SJSA1 (cell line): ENCODE measurements at regions not wholly inside any gene's neighbourhood (a gene's known extent, or its start where the extent isn't known, plus 50 kb on each side); places are given as distances from the start of the nearest gene placed in this dataset.

Experiments used
- DNase-seq, 2 experiments: peaks; one replicate each; pipeline ENCODE4 v3.0.0-alpha.2; 2015 to 2020; ENCODE audit warnings: low spot score in 2 of 2, low read depth in 1 of 2
- H3K27ac ChIP-seq: fragments of 250-450 bp; sonication (Bioruptor Pico); 2 replicates; pipeline ENCODE4 v1.5.1; 2020; ENCODE audit warnings: mild to moderate bottlenecking, moderate library complexity
- H3K27me3 ChIP-seq: fragments of 250-450 bp; sonication (Bioruptor Pico); replicated peaks from 2 replicates; pipeline ENCODE4 v1.5.1; 2020; ENCODE audit warnings: mild to moderate bottlenecking, moderate library complexity
- H3K36me3 ChIP-seq: fragments of 250-450 bp; sonication (Bioruptor Pico); 2 replicates; pipeline ENCODE4 v1.5.1; 2020; ENCODE audit warnings: mild to moderate bottlenecking
- H3K4me1 ChIP-seq: fragments of 250-450 bp; sonication (Bioruptor Pico); replicated peaks from 2 replicates; pipeline ENCODE4 v1.6.1; 2021; ENCODE audit warnings: mild to moderate bottlenecking
- H3K4me3 ChIP-seq: fragments of 250-450 bp; sonication (Bioruptor Pico); 2 replicates; pipeline ENCODE4 v1.5.1; 2020; ENCODE audit warnings: mild to moderate bottlenecking
- H3K9me3 ChIP-seq: fragments of 250-450 bp; sonication (Bioruptor Pico); replicated peaks from 2 replicates; pipeline ENCODE4 v1.5.1; 2020; ENCODE audit warnings: mild to moderate bottlenecking

DNA sequence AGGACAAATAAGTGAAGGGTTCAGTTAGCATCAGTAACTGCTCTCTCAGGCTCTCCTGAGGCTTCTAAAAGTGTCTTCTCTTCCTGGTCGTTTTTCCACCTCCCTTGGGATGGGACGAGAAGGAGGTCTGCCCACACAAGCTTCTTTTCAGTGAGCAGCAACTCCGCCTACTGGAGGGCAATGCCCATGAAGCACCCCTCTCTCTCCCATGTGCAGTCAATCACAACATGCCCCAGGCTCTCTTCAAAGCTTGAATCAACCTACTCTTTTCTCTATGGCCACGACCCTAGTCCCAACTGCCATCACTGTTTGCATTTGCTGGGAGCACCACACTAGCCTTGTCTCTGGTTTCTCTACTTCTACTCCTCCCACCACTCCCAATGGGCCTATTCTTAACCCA is 135.6 kb downstream of the RPS24 start:
- no peaks in the 10 kb centered on the region for H3K9me3 ChIP-seq
- H3K36me3 ChIP-seq = no peaks in the 10 kb centered on the region
- no peak overlapping the region for H3K27ac ChIP-seq
- no peak for DNase-seq
- H3K4me1 ChIP-seq = peaks cover 13% of the 10 kb centered on the region
- H3K4me3 ChIP-seq = no peak overlapping the region
- H3K27me3 ChIP-seq = no peaks in the 10 kb centered on the region

DNA sequence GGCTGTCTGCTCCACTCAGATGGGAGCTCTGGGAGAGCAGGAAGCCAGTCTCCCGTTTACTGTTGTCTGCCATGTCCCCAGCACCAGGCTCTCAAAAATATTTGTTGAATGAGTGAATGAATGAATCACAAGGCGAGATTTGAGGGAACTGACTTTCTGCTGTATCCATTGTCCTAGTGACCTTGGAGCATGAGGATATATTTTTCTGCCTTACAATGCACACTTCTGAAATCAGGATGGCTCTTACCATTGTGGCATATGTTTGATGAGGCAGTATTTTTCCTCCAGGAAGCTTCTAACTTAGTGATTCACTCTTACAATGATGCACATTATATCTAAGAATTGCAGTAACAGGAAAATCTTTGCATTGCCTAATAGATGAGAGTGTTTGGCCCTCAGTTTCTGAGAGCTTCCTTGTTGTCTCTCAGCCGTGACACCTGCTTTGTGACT is 136.4 kb downstream of the RPS24 start:
- H3K27ac ChIP-seq = no peak overlapping the region
- DNase-seq = peak in 1 of 2 experiments; percentile 25
- H3K27me3 ChIP-seq = no peaks in the 10 kb centered on the region
- H3K36me3 ChIP-seq = no peaks in the 10 kb centered on the region
- H3K4me1 ChIP-seq = peaks cover 13% of the 10 kb centered on the region
- no peaks in the 10 kb centered on the region for H3K9me3 ChIP-seq
- H3K4me3 ChIP-seq = no peak overlapping the region

DNA sequence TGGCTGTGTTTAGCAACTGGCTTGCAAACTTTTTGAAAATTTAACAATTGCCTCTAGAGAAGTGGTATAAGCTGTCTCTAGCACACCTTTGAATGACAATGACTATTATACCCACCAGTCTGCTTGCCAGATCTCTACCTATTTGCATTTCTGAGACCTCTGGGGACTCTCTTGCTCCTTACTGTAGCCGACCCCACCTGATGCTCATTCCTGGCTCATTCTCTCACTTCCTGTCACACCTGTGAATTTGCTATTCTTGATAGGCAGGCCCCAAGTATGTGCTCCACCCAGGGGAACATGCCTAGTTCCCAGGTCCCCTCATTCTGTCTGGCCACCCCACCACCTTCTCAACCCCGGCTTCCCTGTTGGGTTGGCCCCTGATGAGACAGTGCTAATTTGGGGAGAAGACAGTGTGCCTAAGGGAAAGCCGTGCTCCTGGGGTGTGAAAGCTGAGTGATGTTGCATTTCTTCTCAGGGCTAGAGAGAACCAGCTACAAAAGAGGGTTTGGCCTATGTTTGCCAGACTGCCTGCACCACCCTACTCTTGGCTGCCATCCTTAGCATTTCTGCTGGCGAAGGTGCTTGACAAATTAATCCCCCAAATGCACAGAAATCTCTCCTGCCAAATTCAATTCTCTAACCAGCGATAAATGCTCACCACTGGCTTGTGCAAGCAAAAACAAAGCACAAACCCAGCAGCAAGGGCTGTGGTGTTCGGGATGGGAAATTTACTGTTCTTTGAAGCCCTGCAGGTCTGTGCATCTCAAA is 138.2 kb downstream of the RPS24 start:
- H3K36me3 ChIP-seq = no peaks in the 10 kb centered on the region
- H3K4me3 ChIP-seq = no peak overlapping the region
- H3K4me1 ChIP-seq = peaks cover 13% of the 10 kb centered on the region
- H3K27ac ChIP-seq = no peak overlapping the region
- no peaks in the 10 kb centered on the region for H3K27me3 ChIP-seq
- H3K9me3 ChIP-seq = no peaks in the 10 kb centered on the region
- DNase-seq = no peak

DNA sequence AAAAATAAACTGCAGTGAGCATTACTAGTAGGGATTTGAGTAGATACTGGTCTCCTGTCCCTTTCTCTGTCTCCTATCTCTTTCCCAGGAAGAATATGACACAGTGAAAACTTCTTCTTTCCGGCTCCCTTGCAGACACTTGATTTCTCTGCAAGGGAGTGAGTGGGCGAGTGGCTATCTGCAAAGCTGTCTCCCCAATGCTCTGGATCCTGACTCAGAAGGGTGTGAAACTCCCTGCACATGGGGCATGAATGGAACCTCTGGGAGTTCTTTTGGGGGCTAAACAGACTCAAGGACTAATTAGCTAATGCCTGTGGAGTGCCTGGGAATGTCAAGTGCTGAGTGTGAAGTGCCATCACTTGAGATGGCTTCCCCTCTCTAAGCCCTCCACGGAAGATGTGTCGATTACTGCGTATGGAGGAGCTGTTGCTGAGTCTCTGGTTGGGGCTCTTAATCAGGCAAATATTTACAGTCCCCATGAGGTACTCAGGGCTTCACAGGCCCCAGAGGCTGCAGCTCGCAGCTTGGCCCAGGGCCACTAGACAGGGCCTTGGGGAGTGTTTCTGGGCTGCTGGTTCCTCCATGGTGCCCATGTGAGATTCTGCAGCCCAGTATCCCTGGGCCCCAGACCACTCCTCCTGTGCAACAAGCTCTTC is 139.8 kb downstream of the RPS24 start:
- Histone ChIP-seq H3K27ac (no peak overlapping the region), H3K4me3 (no peak overlapping the region), H3K9me3 (no peaks in the 10 kb centered on the region), H3K4me1 (peaks cover 13% of the 10 kb centered on the region), H3K27me3 (no peaks in the 10 kb centered on the region), H3K36me3 (no peaks in the 10 kb centered on the region)
- DNase-seq = no peak

DNA sequence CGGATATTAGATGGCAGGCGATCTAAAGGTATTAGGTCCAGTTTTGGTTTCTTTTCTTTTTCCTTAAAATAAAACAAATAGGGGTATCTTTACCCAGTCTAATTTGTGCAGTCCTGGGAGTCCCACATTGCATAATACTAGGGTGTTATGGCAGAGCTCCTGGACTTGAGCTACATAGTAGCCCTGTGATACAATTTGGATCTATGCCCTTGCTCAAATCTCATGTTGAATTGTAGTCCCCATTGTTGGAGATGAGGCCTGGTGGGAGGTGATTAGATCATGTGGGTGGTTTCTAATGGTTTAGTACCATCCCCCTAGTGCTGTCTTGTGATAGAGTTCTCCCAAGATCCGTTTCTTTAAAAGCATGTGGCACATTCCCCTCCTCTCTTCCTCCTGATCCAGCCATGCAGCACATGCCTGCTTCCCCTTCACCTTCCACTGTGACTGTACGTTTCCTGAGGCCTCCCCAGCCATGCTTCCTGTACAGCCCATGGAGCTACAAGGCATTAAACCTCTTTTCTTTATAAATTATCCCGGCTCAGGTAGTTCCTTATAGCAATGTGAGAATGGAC is 141.9 kb downstream of the RPS24 start:
- no peak overlapping the region for H3K27ac ChIP-seq
- DNase-seq = no peak
- H3K27me3 ChIP-seq = no peaks in the 10 kb centered on the region
- H3K4me3 ChIP-seq = no peak overlapping the region
- H3K4me1 ChIP-seq = peaks cover 2% of the 10 kb centered on the region
- H3K9me3 ChIP-seq = no peaks in the 10 kb centered on the region
- H3K36me3 ChIP-seq = no peaks in the 10 kb centered on the region

DNA sequence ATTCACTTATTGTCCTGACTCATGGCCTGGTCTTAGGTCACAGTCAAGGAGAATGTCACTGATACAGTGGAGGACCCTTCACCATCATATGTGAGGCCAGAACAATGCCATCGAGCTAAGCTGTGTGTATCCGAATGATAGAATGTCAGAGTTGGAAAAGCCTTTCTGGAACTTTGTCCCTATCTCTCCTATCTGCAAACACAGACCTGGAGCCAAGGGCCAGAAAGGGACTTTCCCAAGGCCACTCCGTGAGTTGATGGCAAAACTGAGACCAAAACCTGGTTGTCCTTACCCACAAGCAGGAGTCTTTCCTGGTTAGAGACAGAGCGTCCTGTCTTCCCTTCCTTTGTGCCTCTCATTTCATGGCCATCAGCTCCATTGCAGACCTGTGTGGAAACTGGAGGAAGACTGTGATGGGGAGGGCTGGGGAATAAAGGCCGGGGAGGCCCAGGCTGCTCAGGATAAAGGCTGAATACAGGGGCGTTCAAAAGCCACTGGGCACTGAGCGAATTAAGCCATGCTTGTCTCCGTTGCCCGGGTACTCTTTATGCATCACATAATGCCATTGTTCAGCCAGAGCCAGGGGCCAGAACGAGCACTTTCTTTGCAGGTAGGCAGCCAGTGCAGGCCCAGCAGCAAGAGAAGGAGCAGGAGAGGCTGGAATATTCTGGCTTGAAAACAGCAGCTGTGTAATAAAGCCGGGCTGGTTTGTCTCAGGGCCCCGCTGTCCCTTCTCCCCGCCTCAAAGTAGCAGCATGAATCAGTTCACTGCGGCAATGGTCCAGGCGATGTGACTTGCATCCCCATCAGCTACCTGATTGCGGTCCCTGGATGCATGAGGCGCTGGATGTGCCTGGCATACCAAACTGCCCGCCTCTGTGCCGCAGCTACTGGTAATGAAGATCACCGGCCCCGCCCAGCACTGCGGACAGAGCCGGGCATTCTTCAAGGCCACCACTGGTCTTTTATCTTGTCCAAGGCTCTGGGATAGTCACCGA is 143.0 kb downstream of the RPS24 start:
- Histone ChIP-seq H3K4me1 (no peaks in the 10 kb centered on the region), H3K27ac (no peak overlapping the region), H3K36me3 (no peaks in the 10 kb centered on the region), H3K27me3 (no peaks in the 10 kb centered on the region), H3K4me3 (no peak overlapping the region), H3K9me3 (no peaks in the 10 kb centered on the region)
- no peak for DNase-seq

DNA sequence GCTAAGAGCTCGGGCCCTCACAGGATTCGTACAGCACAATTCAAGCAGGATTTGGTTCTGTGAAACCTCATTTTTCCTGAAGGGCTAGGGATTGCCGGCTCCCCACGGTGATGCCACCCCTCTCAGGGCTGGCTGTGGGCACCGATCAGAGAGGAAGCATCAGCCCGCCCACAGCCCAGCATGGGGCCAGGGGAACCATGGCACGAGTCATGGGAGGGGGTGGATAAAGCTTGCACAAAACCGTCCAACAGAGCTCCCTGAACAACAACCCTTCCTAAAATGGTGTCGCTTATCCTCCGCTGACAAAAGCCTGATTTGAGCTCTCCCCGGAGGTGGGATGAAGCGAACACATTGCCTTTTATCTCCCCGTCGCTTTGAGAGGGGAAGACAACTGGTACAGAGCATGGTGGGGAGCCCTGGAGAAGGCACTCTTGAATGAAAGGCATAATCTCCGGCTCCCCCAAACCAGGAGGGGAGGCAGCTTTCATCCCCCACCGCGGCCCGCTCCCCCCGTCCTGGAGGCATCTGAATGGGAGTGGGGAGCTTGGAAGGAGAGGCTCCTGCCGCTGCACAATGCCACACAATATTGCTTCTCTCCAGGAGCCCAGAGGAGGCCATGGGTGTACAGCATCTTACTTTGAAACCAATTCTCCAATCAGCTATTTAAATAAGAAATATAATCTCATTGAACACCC is 144.0 kb downstream of the RPS24 start:
- no peak for DNase-seq
- Histone ChIP-seq H3K36me3 (no peaks in the 10 kb centered on the region), H3K27me3 (no peaks in the 10 kb centered on the region), H3K4me1 (no peaks in the 10 kb centered on the region), H3K9me3 (no peaks in the 10 kb centered on the region), H3K4me3 (no peak overlapping the region), H3K27ac (no peak overlapping the region)

DNA sequence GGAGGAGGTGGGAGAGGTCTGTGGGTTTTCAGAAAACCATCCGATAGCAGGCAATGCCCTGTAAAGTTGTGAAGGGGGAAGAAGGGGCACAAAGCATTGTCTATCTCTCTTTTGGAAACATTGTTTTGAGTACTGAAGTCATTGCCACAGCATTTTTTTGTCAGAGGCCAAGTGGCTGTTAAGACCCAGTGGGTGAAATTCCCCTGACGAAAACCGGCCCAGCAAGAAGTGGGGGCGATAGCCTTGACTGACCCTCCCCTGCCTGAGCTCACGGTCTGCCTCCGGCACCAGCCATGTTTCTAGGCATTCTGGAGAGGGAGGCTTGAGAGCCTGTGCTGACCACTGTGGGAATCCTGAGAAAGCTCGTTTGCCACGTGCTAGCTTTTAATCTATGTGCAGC is 144.7 kb downstream of the RPS24 start:
- Histone ChIP-seq H3K36me3 (no peaks in the 10 kb centered on the region), H3K4me3 (no peak overlapping the region), H3K9me3 (no peaks in the 10 kb centered on the region), H3K27ac (no peak overlapping the region), H3K27me3 (no peaks in the 10 kb centered on the region), H3K4me1 (no peaks in the 10 kb centered on the region)
- DNase-seq = no peak

DNA sequence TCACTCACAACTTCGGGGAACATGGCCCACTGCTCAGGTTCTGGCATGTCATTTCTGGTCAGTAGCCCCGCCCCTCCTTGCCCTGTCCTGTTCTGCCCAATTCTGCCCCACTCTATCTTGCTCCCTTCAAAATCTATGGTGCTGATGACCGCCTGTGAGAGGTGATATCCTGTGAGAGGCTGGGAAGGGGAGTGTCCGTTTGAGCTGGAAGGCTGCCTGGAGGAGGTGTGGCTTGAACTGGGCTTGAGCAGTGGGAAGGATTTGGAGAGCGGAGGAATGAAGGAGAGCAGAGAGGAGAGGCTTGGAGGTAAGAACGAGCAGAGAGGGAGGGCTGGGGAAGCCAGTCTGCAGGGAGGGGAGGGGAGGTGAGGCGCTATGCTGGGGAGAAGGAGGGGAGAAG is 145.3 kb downstream of the RPS24 start:
- H3K4me1 ChIP-seq = no peaks in the 10 kb centered on the region
- H3K27ac ChIP-seq = no peak overlapping the region
- H3K36me3 ChIP-seq = no peaks in the 10 kb centered on the region
- no peaks in the 10 kb centered on the region for H3K27me3 ChIP-seq
- H3K9me3 ChIP-seq = no peaks in the 10 kb centered on the region
- no peak overlapping the region for H3K4me3 ChIP-seq
- no peak for DNase-seq

DNA sequence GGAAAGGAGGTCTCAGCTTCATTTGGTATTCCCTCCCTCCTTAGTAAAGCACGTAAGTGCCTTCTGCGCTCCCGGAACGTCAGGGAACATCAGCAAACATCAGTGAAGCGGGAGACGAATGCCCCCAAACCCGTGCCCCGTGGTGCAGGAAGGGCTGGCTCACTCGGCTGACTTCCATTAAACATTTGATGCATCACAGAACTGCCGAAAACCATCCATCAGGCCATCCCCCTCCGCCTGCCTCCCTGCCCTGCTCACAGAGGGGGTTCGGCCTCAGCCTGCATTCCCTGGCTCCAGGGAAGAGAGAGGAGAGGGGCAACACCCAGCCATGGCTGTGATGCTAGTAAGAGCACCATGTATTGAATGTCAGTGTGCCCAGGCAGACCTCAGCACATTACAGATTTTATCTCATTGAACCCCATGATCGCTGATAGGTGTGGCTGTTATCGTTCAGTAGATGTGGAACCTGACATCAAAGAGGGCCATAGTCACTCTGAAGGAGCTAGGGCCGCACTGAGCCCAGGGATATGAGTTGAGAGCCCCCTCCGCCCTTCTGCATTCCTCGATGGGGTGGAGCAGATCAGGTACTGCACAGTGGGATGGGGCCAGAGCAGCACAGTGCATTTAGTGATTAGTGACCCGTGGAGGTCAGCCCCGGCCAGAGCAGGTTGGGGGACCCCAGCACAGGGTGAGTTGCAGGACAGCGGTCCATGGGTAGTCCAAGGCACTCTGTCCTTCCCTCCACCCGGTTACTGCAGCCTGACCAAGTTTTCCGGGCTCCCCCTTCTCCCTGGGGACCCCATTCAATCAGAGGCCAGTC is 146.4 kb downstream of the RPS24 start:
- no peaks in the 10 kb centered on the region for H3K4me1 ChIP-seq
- no peaks in the 10 kb centered on the region for H3K27me3 ChIP-seq
- H3K9me3 ChIP-seq = no peaks in the 10 kb centered on the region
- no peak overlapping the region for H3K4me3 ChIP-seq
- no peak for DNase-seq
- no peaks in the 10 kb centered on the region for H3K36me3 ChIP-seq
- H3K27ac ChIP-seq = no peak overlapping the region

DNA sequence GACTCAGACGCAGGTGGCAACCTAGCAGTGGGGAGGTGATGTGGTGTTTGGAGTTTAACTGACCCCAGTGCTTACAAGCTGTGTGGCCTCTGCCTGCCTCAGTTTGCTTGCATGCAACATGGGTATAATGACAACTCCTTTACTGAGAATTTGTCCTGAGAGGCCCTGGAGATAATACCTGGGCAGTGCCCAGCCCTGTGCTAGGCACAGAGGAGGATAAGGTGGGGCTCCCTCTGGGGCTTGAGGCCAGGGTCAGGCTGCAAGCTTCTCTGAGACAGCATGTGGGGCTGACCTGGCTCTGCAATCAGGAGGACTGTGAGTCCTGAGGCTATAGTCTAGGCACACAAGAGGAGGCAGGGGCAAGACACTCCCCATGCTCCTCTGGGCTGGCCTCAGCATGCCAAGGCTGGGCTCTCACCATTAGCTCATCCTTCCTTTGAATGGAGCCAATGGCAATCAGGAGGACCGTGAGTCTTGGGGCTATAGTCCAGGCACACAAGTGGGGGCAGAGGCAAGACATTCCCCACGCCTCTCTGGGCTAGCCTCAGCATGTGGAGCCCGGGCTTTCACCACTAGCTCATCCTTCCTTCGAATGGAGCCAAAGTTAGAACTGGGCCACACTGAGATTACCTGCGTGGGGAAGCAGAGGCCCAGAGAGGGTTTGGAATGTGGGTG is 147.9 kb downstream of the RPS24 start:
- Histone ChIP-seq H3K36me3 (no peaks in the 10 kb centered on the region), H3K4me1 (no peaks in the 10 kb centered on the region), H3K27ac (no peak overlapping the region), H3K4me3 (no peak overlapping the region), H3K27me3 (no peaks in the 10 kb centered on the region), H3K9me3 (no peaks in the 10 kb centered on the region)
- no peak for DNase-seq

DNA sequence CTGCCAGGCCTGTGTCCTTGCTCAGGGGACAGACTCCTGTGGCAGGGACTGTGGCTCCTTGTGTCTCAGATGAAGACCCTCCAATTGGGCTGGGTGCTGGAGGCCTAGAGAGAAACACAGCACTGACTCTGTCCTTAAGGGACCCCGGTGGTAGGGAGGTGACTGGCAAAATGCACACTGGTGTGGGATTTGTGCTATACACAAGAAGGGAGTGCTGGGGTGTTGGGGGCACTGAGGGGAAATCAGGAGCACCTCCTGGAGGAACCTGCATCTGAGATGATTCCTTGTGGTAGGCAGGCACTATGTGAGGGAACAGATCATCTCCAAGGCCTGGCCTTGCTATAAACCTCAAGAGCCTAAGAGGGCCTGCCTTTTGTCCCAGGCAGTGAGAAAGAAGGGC is 149.2 kb downstream of the RPS24 start:
- no peak overlapping the region for H3K27ac ChIP-seq
- H3K36me3 ChIP-seq = no peaks in the 10 kb centered on the region
- no peak overlapping the region for H3K4me3 ChIP-seq
- H3K4me1 ChIP-seq = no peaks in the 10 kb centered on the region
- no peaks in the 10 kb centered on the region for H3K27me3 ChIP-seq
- H3K9me3 ChIP-seq = no peaks in the 10 kb centered on the region
- no peak for DNase-seq
